AG04449 (cell line): ENCODE measurements at regions not wholly inside any gene's neighbourhood (a gene's known extent, or its start where the extent isn't known, plus 50 kb on each side); places are given as distances from the start of the nearest gene placed in this dataset.

Experiments
- CTCF ChIA-PET: fragments of 350-600 bp; formaldehyde crosslinking; extraction: SDS; loops from one replicate; lab custom pipeline; 2021; ENCODE audit warnings: antibody characterized with exemption; lab: Yijun Ruan, JAX
- POLR2A ChIA-PET: fragments of 400-600, 350-600 bp; formaldehyde crosslinking; extraction: SDS; loops from one replicate; lab custom pipeline; 2020; ENCODE audit warnings: antibody characterized with exemption, inconsistent platforms; lab: Yijun Ruan, JAX
- DNase-seq: peaks from one replicate; pipeline ENCODE4 v3.0.0-alpha.2; 2010; ENCODE audit warnings: low read depth, low spot score
- H3K4me3 ChIP-seq: 2 replicates; pipeline ENCODE4 v1.5.1; 2011; ENCODE audit warnings: low read depth, mild to moderate bottlenecking, control low read depth, low read length
- CTCF ChIP-seq: IDR thresholded peaks from one replicate; pipeline ENCODE4 v1.5.1; 2011; ENCODE audit warnings: mild to moderate bottlenecking, moderate library complexity, low read length, control low read depth, inconsistent platforms; ENCODE audit not compliant: insufficient read depth; ENCODE audit errors: missing control alignments

- ChIA-PET POLR2A (no interaction called here), CTCF (no interaction called here)
- no peak for TF ChIP-seq CTCF
- no peak overlapping the region for H3K4me3 ChIP-seq
- no peak for DNase-seq
These were observed 51.4 kb upstream of the LGSN start for GRCh38 chr6:63371104-63371715.

GRCh38 chr6:63372951-63373533, 53.3 kb upstream of the LGSN start:
- H3K4me3 ChIP-seq: no peak overlapping the region
- ChIA-PET CTCF (no interaction called here), POLR2A (no interaction called here)
- no peak for DNase-seq
- TF ChIP-seq CTCF: no peak

GRCh38 chr6:63389191-63389844, 69.5 kb upstream of the LGSN start:
- CTCF ChIA-PET: no interaction called here
- POLR2A ChIA-PET: no interaction called here
- no peak for DNase-seq
- TF ChIP-seq CTCF: no peak
- H3K4me3 ChIP-seq: no peak overlapping the region

GRCh38 chr6:63391203-63391970, 71.6 kb upstream of the LGSN start:
- ChIA-PET CTCF (no interaction called here), POLR2A (no interaction called here)
- TF ChIP-seq CTCF: no peak
- no peak overlapping the region for H3K4me3 ChIP-seq
- no peak for DNase-seq

- H3K4me3 ChIP-seq: no peak overlapping the region
- TF ChIP-seq CTCF: no peak
- CTCF ChIA-PET: interaction anchor here (0.6 kb wide), 1 partner anchor 52 kb away, joined by 3 read pairs; no protein-coding TSS in a partner anchor
- POLR2A ChIA-PET: no interaction called here
- no peak for DNase-seq
These were observed 72.4 kb upstream of the LGSN start for GRCh38 chr6:63392092-63392724.
